GM13976 (cell line): ENCODE measurements at regions not wholly inside any gene's neighbourhood (a gene's known extent, or its start where the extent isn't known, plus 50 kb on each side); places are given as distances from the start of the nearest gene placed in this dataset.

ENCODE experiments used
- DNase-seq: peaks from one replicate; pipeline ENCODE4 v3.0.0; 2012; ENCODE audit warnings: low spot score
- in situ Hi-C: fragments of 300-500 bp; cut with MboI; formaldehyde crosslinking; loops from one replicate; pipeline ENCODE4 v1.12.0; 2022; ENCODE audit warnings: low sequenced_read_pairs, mixed read lengths, inconsistent platforms; ENCODE audit not compliant: unreplicated experiment
- TF ChIP-seq, protein P1 (sequence below): IDR thresholded peaks from 2 replicates; pipeline ENCODE4 v1.5.1; 2012; ENCODE audit warnings: borderline replicate concordance, mild to moderate bottlenecking; ENCODE audit not compliant: insufficient read depth; ENCODE audit errors: extremely low read depth, missing control alignments, control extremely low read depth

DNA sequence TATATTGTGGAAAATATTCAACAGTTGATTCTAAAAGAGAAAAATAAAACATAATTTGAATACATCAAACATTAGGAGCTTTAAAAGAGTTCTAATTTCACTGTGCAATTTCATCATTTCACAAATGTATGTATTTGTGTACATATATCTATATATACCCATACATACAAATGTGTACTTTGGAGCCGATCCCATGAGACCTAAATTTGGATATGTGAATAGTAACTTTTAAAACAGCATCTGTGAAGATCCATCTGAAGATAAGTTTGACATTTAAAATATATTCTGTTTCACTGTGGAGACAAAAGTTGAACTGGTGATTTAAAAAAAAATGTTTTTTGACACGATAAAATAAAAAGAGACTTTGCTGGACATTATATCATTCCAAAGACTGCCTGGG is 374.0 kb downstream of the TMA16 start:
- no peak for DNase-seq
- in situ Hi-C loops: no loop called here
- TF ChIP-seq, protein P1, sequence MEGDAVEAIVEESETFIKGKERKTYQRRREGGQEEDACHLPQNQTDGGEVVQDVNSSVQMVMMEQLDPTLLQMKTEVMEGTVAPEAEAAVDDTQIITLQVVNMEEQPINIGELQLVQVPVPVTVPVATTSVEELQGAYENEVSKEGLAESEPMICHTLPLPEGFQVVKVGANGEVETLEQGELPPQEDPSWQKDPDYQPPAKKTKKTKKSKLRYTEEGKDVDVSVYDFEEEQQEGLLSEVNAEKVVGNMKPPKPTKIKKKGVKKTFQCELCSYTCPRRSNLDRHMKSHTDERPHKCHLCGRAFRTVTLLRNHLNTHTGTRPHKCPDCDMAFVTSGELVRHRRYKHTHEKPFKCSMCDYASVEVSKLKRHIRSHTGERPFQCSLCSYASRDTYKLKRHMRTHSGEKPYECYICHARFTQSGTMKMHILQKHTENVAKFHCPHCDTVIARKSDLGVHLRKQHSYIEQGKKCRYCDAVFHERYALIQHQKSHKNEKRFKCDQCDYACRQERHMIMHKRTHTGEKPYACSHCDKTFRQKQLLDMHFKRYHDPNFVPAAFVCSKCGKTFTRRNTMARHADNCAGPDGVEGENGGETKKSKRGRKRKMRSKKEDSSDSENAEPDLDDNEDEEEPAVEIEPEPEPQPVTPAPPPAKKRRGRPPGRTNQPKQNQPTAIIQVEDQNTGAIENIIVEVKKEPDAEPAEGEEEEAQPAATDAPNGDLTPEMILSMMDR: no peak

DNA sequence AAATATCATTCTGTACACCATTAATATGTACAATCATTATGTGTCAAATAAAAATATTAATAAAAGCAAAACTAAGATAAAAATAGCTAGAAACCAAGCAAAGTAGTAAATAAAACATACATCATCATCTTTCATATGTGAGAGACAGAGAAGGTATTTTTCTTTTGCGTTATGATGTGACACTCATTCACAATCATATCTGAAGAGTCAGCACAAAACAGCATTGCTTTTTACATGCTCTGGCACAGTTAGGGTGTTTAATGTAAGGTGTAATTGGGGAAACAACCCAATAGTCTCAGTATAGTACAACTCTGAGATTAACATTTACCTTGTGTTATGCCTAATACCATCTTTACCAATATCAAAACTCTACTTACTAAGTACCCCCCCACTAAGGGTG is 376.6 kb downstream of the TMA16 start:
- in situ Hi-C loops: no loop called here
- DNase-seq: no peak
- TF ChIP-seq, protein P1: no peak

DNA sequence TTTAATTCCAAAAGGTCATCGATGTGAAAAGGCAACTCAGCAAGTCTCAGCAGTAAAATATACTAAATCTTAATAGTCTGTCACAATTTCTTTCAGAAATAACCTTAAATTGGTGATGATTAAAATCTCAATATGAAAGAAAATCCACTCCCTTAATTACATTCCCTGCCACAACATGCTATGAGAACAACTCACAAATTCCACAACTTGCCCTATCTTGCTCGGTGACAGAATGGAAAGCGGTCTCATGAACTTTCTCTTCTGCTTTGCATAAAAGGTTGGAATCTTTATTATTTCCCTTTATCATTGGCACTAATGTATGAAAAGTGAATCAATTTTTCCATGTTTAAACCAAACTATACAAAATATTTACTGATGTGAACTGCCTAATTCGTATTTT is 380.8 kb downstream of the TMA16 start:
- TF ChIP-seq, protein P1: no peak
- in situ Hi-C loops: no loop called here
- no peak for DNase-seq

DNA sequence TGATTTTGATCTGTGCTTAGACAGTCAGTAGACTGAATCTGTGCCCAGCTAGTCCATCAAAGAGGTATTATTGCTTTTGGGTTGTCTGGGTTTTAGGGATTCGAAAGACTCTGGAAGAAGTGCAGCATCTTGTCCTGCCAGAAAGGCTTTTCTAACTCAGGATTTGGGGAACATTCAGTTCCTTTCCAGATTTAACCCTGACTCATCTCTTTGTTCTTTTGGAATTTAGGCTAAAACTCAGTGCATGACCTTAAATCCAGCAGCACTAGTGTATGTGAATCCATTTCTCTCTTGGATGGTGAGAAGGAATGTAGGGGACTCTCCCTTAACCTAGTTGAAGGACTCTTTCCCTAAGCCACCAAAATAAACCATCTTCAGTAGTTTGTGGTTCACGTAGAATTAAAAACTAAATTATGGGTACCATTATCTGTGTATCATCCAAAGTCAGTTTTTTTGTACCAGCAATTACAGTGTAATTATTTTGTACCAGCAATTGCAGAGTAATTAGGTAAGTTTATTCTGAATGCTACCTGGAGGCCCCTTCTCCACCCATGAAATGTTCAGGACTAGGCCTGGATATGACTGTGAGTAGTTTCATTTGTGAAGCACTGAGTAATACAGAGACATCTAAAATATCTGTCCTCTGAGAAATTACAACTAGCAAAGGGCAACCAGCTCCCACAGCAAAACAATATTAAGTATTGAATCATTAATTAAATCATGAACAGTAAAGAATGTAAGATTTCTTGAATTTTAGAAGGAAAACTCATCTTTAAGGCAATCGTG is 384.0 kb downstream of the TMA16 start:
- no peak for DNase-seq
- in situ Hi-C loops: no loop called here
- TF ChIP-seq, protein P1: no peak

DNA sequence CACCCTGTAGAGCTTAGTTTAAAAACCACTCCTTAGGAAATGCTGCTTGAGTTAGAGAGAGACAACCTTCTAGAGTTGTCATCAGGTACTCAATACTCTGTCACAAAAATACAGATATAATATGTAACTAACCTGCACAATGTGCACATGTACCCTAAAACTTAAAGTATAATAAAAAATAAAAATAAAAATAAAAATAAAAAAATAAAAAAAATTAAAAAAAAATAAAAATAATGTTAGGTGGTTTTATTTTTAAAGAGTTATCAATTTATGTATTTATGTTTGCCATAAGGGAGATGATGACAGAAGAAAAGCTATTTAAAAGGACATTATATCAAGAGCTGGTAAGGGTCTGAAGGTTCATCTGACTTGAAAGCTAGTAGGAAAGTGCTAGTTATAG is 397.9 kb downstream of the TMA16 start:
- in situ Hi-C loops: no loop called here

DNA sequence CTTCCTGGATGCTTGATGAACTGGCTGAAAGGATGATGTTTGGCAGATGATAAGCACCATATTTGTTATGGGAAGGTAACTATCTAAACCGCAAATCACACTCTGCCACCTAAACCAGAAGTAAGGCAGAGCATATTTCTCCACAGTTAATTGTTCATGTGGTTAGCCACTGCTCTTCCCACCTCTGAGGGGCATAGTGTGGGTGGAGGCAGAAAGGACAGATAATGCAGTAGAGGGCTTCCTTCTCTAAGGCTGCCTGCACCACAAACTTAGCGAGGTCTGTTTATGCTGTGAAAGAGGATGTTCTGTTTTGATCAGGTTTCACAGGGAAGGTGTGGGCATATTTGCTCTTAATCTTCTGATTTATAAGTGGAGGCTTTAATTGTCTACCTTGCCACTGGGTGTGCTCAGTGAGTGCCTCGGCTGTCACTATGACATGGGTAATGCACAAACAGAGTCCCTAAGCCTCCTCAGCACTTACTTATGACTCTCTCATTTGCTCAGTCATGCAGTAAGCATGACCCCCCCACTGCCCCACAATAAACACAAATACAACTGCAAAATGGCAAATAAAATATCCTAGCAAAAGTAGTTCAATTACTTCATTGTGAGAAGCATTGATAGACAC is 401.0 kb downstream of the TMA16 start:
- in situ Hi-C loops: no loop called here

More for the DNA sequence above, 397.9 kb downstream of the TMA16 start:
- TF ChIP-seq, protein P1: no peak
- DNase-seq: no peak

More for the DNA sequence above, 401.0 kb downstream of the TMA16 start:
- TF ChIP-seq, protein P1: no peak
- DNase-seq: no peak
